Hepatocyte (in vitro differentiated cells): ENCODE measurements at regions not wholly inside any gene's neighbourhood (a gene's known extent, or its start where the extent isn't known, plus 50 kb on each side); places are given as distances from the start of the nearest gene placed in this dataset.

ENCODE experiments used
- DNase-seq: peaks from one replicate; pipeline ENCODE4 v3.0.0-alpha.2; 2016; ENCODE audit warnings: low spot score
- H2AFZ ChIP-seq: fragments of 200-600 bp; sonication (generic); 2 replicates; pipeline ENCODE4 v1.6.0; 2016; ENCODE audit warnings: antibody characterized with exemption, mild to moderate bottlenecking
- H3K27ac ChIP-seq: fragments of 200-600 bp; sonication (generic); 2 replicates; pipeline ENCODE4 v1.5.1; 2016; ENCODE audit warnings: mild to moderate bottlenecking
- H3K27me3 ChIP-seq: fragments of 200-600 bp; sonication (generic); 2 replicates; pipeline ENCODE4 v1.6.1; 2016
- H3K36me3 ChIP-seq: fragments of 200-600 bp; sonication (generic); replicated peaks from 2 replicates; pipeline ENCODE4 v1.5.1; 2016; ENCODE audit warnings: low read depth; ENCODE audit not compliant: insufficient read depth
- H3K4me1 ChIP-seq: fragments of 200-600 bp; sonication (generic); 2 replicates; pipeline ENCODE4 v1.5.1; 2016; ENCODE audit warnings: mild to moderate bottlenecking, moderate library complexity; ENCODE audit not compliant: insufficient read depth
- H3K4me2 ChIP-seq: fragments of 200-600 bp; sonication (generic); 2 replicates; pipeline ENCODE4 v1.6.0; 2016
- H3K4me3 ChIP-seq: fragments of 200-600 bp; sonication (generic); 2 replicates; pipeline ENCODE4 v1.5.1; 2016; ENCODE audit warnings: mild to moderate bottlenecking
- H3K79me2 ChIP-seq: fragments of 200-600 bp; sonication (generic); 2 replicates; pipeline ENCODE4 v1.6.0; 2017; ENCODE audit warnings: mild to moderate bottlenecking
- H3K9me2 ChIP-seq: fragments of 200-600 bp; sonication (generic); replicated peaks from 2 replicates; pipeline ENCODE4 v1.6.0; 2017; ENCODE audit warnings: mild to moderate bottlenecking; ENCODE audit not compliant: insufficient read depth
- H3K9me3 ChIP-seq: fragments of 200-600 bp; sonication (generic); 2 replicates; pipeline ENCODE4 v1.5.1; 2016; ENCODE audit warnings: low read depth, mild to moderate bottlenecking
- H4K20me1 ChIP-seq: fragments of 200-600 bp; sonication (generic); 2 replicates; pipeline ENCODE4 v1.6.0; 2016; ENCODE audit warnings: mild to moderate bottlenecking; ENCODE audit not compliant: insufficient read depth, poor library complexity, severe bottlenecking
- CTCF ChIP-seq: fragments of 200-600 bp; sonication (generic); IDR thresholded peaks from 2 replicates; pipeline ENCODE4 v1.5.1; 2016; ENCODE audit warnings: antibody characterized with exemption, mild to moderate bottlenecking; ENCODE audit not compliant: poor library complexity
- EZH2 ChIP-seq: fragments of 200-600 bp; sonication (generic); IDR thresholded peaks from 2 replicates; pipeline ENCODE4 v1.6.1; 2016; ENCODE audit warnings: antibody characterized with exemption, mild to moderate bottlenecking, borderline replicate concordance
- EZH2phosphoT487 ChIP-seq: fragments of 200-600 bp; sonication (generic); IDR thresholded peaks from one replicate; pipeline ENCODE4 v1.6.1; 2018; ENCODE audit warnings: antibody characterized with exemption, mild to moderate bottlenecking, low read depth, moderate library complexity; ENCODE audit not compliant: unreplicated experiment, severe bottlenecking
- WGBS: methylation state at CpG from one replicate; pipeline ENCODE4 v1.1.6; 2016; ENCODE audit warnings: low lambda C conversion rate; ENCODE audit errors: missing lambda C conversion rate; 5-methylcytosine and 5-hydroxymethylcytosine counted together

- no peak overlapping the region for H2AFZ ChIP-seq
- no peaks in the 10 kb centered on the region for H4K20me1 ChIP-seq
- H3K9me2 ChIP-seq = no peaks in the 10 kb centered on the region
- no peak for DNase-seq
- H3K4me1 ChIP-seq = no peaks in the 10 kb centered on the region
- H3K4me3 ChIP-seq = no peak overlapping the region
- TF ChIP-seq EZH2 (no peak), EZH2phosphoT487 (no peak), CTCF (no peak)
- no peaks in the 10 kb centered on the region for H3K79me2 ChIP-seq
- H3K27me3 ChIP-seq = no peaks in the 10 kb centered on the region
- 83% methylated on average over 2 of the region's 2 CpGs for WGBS
- H3K36me3 ChIP-seq = no peaks in the 10 kb centered on the region
- H3K4me2 ChIP-seq = no peak overlapping the region
- H3K27ac ChIP-seq = no peak overlapping the region
- H3K9me3 ChIP-seq = no peaks in the 10 kb centered on the region
Measured at GRCh38 chr5:66450988-66451387, 145.2 kb upstream of the MAST4 start.

- H3K9me3 ChIP-seq = no peaks in the 10 kb centered on the region
- H3K27me3 ChIP-seq = no peaks in the 10 kb centered on the region
- 57% methylated on average over 1 of the region's 1 CpG for WGBS
- no peaks in the 10 kb centered on the region for H3K36me3 ChIP-seq
- H3K4me3 ChIP-seq = no peak overlapping the region
- H3K27ac ChIP-seq = no peak overlapping the region
- H3K9me2 ChIP-seq = no peaks in the 10 kb centered on the region
- no peak overlapping the region for H3K4me2 ChIP-seq
- H4K20me1 ChIP-seq = no peaks in the 10 kb centered on the region
- no peaks in the 10 kb centered on the region for H3K4me1 ChIP-seq
- H2AFZ ChIP-seq = no peak overlapping the region
- DNase-seq = no peak
- no peak for TF ChIP-seq EZH2phosphoT487
- no peak for TF ChIP-seq CTCF
- TF ChIP-seq EZH2 = no peak
- H3K79me2 ChIP-seq = no peaks in the 10 kb centered on the region
Measured at GRCh38 chr5:66452109-66452508, 144.1 kb upstream of the MAST4 start.

- H3K4me2 ChIP-seq = no peak overlapping the region
Measured at GRCh38 chr5:66454186-66455078, 141.8 kb upstream of the MAST4 start.

GRCh38 chr5:66459728-66460127 is 136.5 kb upstream of the MAST4 start:
- Histone ChIP-seq H3K4me2 (no peak overlapping the region), H4K20me1 (no peaks in the 10 kb centered on the region), H3K4me1 (no peaks in the 10 kb centered on the region), H3K79me2 (no peaks in the 10 kb centered on the region), H3K9me3 (no peaks in the 10 kb centered on the region), H2AFZ (no peak overlapping the region), H3K4me3 (no peak overlapping the region), H3K27ac (no peak overlapping the region), H3K36me3 (no peaks in the 10 kb centered on the region), H3K9me2 (no peaks in the 10 kb centered on the region), H3K27me3 (no peaks in the 10 kb centered on the region)
- 88% methylated on average over 3 of the region's 3 CpGs for WGBS
- TF ChIP-seq EZH2phosphoT487 = no peak
- TF ChIP-seq CTCF = no peak
- TF ChIP-seq EZH2 = no peak
- no peak for DNase-seq

More at GRCh38 chr5:66454186-66455078, 141.8 kb upstream of the MAST4 start:
- Histone ChIP-seq H4K20me1 (no peaks in the 10 kb centered on the region), H3K36me3 (no peaks in the 10 kb centered on the region), H3K9me2 (no peaks in the 10 kb centered on the region), H3K27ac (no peak overlapping the region), H2AFZ (no peak overlapping the region), H3K9me3 (no peaks in the 10 kb centered on the region), H3K27me3 (no peaks in the 10 kb centered on the region), H3K79me2 (no peaks in the 10 kb centered on the region), H3K4me3 (no peak overlapping the region), H3K4me1 (no peaks in the 10 kb centered on the region)
- no peak for DNase-seq
- 90% methylated on average over 13 of the region's 13 CpGs for WGBS
- TF ChIP-seq EZH2phosphoT487 (no peak), EZH2 (no peak)
